ENCODE measurements at regions not wholly inside any gene's neighbourhood (a gene's known extent, or its start where the extent isn't known, plus 50 kb on each side); places are given as distances from the start of the nearest gene placed in this dataset.
"Not testable (repeated sequence)": the region's sequence is repeated elsewhere in the genome, so short reads cannot be mapped to it uniquely, and the experiment has no call there.

GRCh38 chr11:103616586-103616985 lies 419.9 kb upstream of the DDI1 start:
- TF ChIP-seq, protein P1, sequence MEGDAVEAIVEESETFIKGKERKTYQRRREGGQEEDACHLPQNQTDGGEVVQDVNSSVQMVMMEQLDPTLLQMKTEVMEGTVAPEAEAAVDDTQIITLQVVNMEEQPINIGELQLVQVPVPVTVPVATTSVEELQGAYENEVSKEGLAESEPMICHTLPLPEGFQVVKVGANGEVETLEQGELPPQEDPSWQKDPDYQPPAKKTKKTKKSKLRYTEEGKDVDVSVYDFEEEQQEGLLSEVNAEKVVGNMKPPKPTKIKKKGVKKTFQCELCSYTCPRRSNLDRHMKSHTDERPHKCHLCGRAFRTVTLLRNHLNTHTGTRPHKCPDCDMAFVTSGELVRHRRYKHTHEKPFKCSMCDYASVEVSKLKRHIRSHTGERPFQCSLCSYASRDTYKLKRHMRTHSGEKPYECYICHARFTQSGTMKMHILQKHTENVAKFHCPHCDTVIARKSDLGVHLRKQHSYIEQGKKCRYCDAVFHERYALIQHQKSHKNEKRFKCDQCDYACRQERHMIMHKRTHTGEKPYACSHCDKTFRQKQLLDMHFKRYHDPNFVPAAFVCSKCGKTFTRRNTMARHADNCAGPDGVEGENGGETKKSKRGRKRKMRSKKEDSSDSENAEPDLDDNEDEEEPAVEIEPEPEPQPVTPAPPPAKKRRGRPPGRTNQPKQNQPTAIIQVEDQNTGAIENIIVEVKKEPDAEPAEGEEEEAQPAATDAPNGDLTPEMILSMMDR (IDR thresholded peaks at IDR 0.05; ENCODE audit: borderline replicate concordance, extremely low read depth, low read length, poor library complexity, severe bottlenecking) = not testable (repeated sequence)
- not testable (repeated sequence) for TF ChIP-seq EZH2 (IDR thresholded peaks at IDR 0.05; ENCODE audit: borderline replicate concordance, low read depth, low read length, severe bottlenecking)

Data from DND-41 (cell line).